ENCODE measurements at regions not wholly inside any gene's neighbourhood (a gene's known extent, or its start where the extent isn't known, plus 50 kb on each side); places are given as distances from the start of the nearest gene placed in this dataset.

GRCh38 chr1:199046618-199047017 lies 407.8 kb downstream of the PTPRC start:
- TF ChIP-seq CTCF (IDR thresholded peaks at IDR 0.05) (no peak), POLR2A (IDR thresholded peaks at IDR 0.05) (no peak)
